ENCODE measurements at regions not wholly inside any gene's neighbourhood (a gene's known extent, or its start where the extent isn't known, plus 50 kb on each side); places are given as distances from the start of the nearest gene placed in this dataset.

DNA sequence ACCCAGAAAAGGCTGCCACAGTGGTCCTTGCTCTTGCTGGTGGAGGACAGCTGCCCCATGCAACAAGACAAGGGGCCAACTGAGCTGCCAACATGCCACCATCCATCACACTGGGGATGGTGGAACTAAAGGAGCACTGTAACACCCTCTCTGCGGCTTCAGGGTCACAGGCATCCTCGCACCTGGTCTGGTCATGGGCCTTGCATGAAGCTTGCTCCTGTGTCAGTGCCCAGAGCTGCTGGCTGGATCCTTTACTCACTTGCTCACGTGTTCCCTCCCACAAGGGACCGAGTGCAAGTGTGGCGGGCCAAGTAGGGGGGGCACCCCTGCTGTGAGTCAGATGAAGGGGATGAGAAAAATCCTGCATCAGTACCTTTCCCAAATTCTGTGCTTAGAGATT, 972.3 kb upstream of the DDX18 start:
- TF ChIP-seq POLR2A (IDR thresholded peaks at IDR 0.05) = no peak
- TF ChIP-seq, protein P1, sequence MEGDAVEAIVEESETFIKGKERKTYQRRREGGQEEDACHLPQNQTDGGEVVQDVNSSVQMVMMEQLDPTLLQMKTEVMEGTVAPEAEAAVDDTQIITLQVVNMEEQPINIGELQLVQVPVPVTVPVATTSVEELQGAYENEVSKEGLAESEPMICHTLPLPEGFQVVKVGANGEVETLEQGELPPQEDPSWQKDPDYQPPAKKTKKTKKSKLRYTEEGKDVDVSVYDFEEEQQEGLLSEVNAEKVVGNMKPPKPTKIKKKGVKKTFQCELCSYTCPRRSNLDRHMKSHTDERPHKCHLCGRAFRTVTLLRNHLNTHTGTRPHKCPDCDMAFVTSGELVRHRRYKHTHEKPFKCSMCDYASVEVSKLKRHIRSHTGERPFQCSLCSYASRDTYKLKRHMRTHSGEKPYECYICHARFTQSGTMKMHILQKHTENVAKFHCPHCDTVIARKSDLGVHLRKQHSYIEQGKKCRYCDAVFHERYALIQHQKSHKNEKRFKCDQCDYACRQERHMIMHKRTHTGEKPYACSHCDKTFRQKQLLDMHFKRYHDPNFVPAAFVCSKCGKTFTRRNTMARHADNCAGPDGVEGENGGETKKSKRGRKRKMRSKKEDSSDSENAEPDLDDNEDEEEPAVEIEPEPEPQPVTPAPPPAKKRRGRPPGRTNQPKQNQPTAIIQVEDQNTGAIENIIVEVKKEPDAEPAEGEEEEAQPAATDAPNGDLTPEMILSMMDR (IDR thresholded peaks at IDR 0.05) = no peak

All from Peyer's patch (tissue), 4 donors.